H9 (cell line): ENCODE measurements at regions not wholly inside any gene's neighbourhood (a gene's known extent, or its start where the extent isn't known, plus 50 kb on each side); places are given as distances from the start of the nearest gene placed in this dataset.

Experiments used
- DNase-seq: peaks from one replicate; pipeline ENCODE4 v3.0.0-alpha.2; 2017
- H2AFZ ChIP-seq: one replicate; pipeline ENCODE4 v1.6.1; 2013; ENCODE audit warnings: mild to moderate bottlenecking, low read length, control low read depth, moderate library complexity
- H2AK5ac ChIP-seq: 2 replicates; pipeline ENCODE4 v1.6.1; 2013; ENCODE audit warnings: low read length, control low read depth, mixed read lengths; ENCODE audit not compliant: insufficient read length
- H2BK120ac ChIP-seq: one replicate; pipeline ENCODE4 v1.6.1; 2013; ENCODE audit warnings: low read depth, mild to moderate bottlenecking, low read length, control low read depth, inconsistent platforms; ENCODE audit not compliant: poor library complexity, severe bottlenecking
- H2BK12ac ChIP-seq: 2 replicates; pipeline ENCODE4 v1.6.1; 2013; ENCODE audit warnings: low read length, control low read depth, mixed read lengths, low read depth; ENCODE audit not compliant: insufficient read length
- H2BK15ac ChIP-seq: 2 replicates; pipeline ENCODE4 v1.6.1; 2013; ENCODE audit warnings: low read depth, low read length, control low read depth
- H2BK20ac ChIP-seq: one replicate; pipeline ENCODE4 v1.6.1; 2013; ENCODE audit warnings: low read depth, mild to moderate bottlenecking, low read length, control low read depth, inconsistent platforms; ENCODE audit not compliant: poor library complexity, severe bottlenecking
- H2BK5ac ChIP-seq: 2 replicates; pipeline ENCODE4 v1.6.1; 2013; ENCODE audit warnings: low read length, control low read depth, mixed read lengths; ENCODE audit not compliant: insufficient read length
- H3K14ac ChIP-seq: 2 replicates; pipeline ENCODE4 v1.6.1; 2013; ENCODE audit warnings: low read length, control low read depth; ENCODE audit not compliant: insufficient read depth
- H3K18ac ChIP-seq: 2 replicates; pipeline ENCODE4 v1.6.1; 2013; ENCODE audit warnings: low read depth, mild to moderate bottlenecking, mixed read lengths, low read length, control low read depth; ENCODE audit not compliant: insufficient read length
- H3K23ac ChIP-seq: 2 replicates; pipeline ENCODE4 v1.6.1; 2013; ENCODE audit warnings: low read length, control low read depth, mixed read lengths, low read depth; ENCODE audit not compliant: insufficient read length
- H3K23me2 ChIP-seq: 2 replicates; pipeline ENCODE4 v1.6.1; 2013; ENCODE audit warnings: low read depth, mild to moderate bottlenecking, mixed read lengths, low read length, control low read depth; ENCODE audit not compliant: insufficient read length, poor library complexity, severe bottlenecking
- H3K27ac ChIP-seq: 2 replicates; pipeline ENCODE4 v1.5.1; 2013; ENCODE audit warnings: low read length, control low read depth, mixed read lengths, low read depth; ENCODE audit not compliant: insufficient read length
- H3K27me3 ChIP-seq: 2 replicates; pipeline ENCODE4 v1.6.1; 2013; ENCODE audit warnings: low read length, control low read depth, inconsistent platforms; ENCODE audit not compliant: insufficient read depth
- H3K4ac ChIP-seq: 2 replicates; pipeline ENCODE4 v1.6.1; 2013; ENCODE audit warnings: low read depth, mild to moderate bottlenecking, control low read depth, inconsistent platforms, low read length, moderate library complexity
- H3K4me1 ChIP-seq: 2 replicates; pipeline ENCODE4 v1.6.1; 2013; ENCODE audit warnings: low read length, control low read depth, inconsistent platforms; ENCODE audit not compliant: insufficient read depth
- H3K4me2 ChIP-seq: 2 replicates; pipeline ENCODE4 v1.6.1; 2013; ENCODE audit warnings: low read length, control low read depth, mixed read lengths; ENCODE audit not compliant: insufficient read length, insufficient read depth
- H3K56ac ChIP-seq: 2 replicates; pipeline ENCODE4 v1.6.1; 2013; ENCODE audit warnings: low read depth, mild to moderate bottlenecking, mixed read lengths, low read length, control low read depth; ENCODE audit not compliant: insufficient read length
- H3K79me1 ChIP-seq: 2 replicates; pipeline ENCODE4 v1.6.1; 2013; ENCODE audit warnings: low read depth, mild to moderate bottlenecking, moderate library complexity, low read length, control low read depth, inconsistent platforms; ENCODE audit not compliant: insufficient read depth, poor library complexity, severe bottlenecking
- H3K79me2 ChIP-seq: 2 replicates; pipeline ENCODE4 v1.6.1; 2013; ENCODE audit warnings: low read length, control low read depth, inconsistent platforms; ENCODE audit not compliant: insufficient read depth
- H3K9ac ChIP-seq: 2 replicates; pipeline ENCODE4 v1.6.1; 2013; ENCODE audit warnings: low read length, control low read depth, mixed read lengths; ENCODE audit not compliant: insufficient read length; ENCODE audit errors: extremely low read depth
- H3K9me3 ChIP-seq: one replicate; pipeline ENCODE4 v1.6.1; 2013; ENCODE audit warnings: low read depth, low read length, inconsistent platforms; ENCODE audit not compliant: control insufficient read depth
- H3T11ph ChIP-seq: one replicate; pipeline ENCODE4 v1.6.1; 2013; ENCODE audit warnings: mild to moderate bottlenecking, low read length, control low read depth, inconsistent platforms
- H4K20me1 ChIP-seq: one replicate; pipeline ENCODE4 v1.6.1; 2013; ENCODE audit not compliant: control insufficient read depth, insufficient read length, insufficient read depth
- H4K5ac ChIP-seq: 2 replicates; pipeline ENCODE4 v1.6.1; 2013; ENCODE audit warnings: low read depth, mild to moderate bottlenecking, mixed read lengths, low read length, control low read depth; ENCODE audit not compliant: insufficient read length
- H4K8ac ChIP-seq: replicated peaks from 2 replicates; pipeline ENCODE4 v1.6.1; 2013; ENCODE audit warnings: low read length, control low read depth, mixed read lengths, low read depth; ENCODE audit not compliant: insufficient read length
- H4K91ac ChIP-seq: 2 replicates; pipeline ENCODE4 v1.6.1; 2013; ENCODE audit warnings: low read depth, mild to moderate bottlenecking, moderate library complexity, mixed read lengths, low read length, control low read depth; ENCODE audit not compliant: insufficient read length
- H3K27ac Mint-ChIP-seq, 3 experiments: 2 replicates in 2 of 3; 3 replicates in 1 of 3; pipeline ENCODE4 v1.8.0; 2020 to 2021; ENCODE audit warnings: mixed read lengths in 3 of 3, mild to moderate bottlenecking in 1 of 3, moderate library complexity in 1 of 3
- H3K27me3 Mint-ChIP-seq: 2 replicates; pipeline ENCODE4 v1.8.0; 2021; ENCODE audit warnings: low read depth, mild to moderate bottlenecking, moderate library complexity, mixed read lengths
- H3K36me3 Mint-ChIP-seq, 3 experiments: 2 replicates in 2 of 3; 3 replicates in 1 of 3; pipeline ENCODE4 v1.8.0; 2020 to 2021; ENCODE audit warnings: low read depth in 3 of 3, mixed read lengths in 3 of 3; ENCODE audit not compliant: insufficient read depth in 1 of 3
- H3K4me1 Mint-ChIP-seq, 2 experiments: 2 replicates each; pipeline ENCODE4 v1.8.0; 2020; ENCODE audit warnings: mixed read lengths in 2 of 2
- H3K4me3 Mint-ChIP-seq, 2 experiments: 2 replicates in 1 of 2; 3 replicates in 1 of 2; pipeline ENCODE4 v1.8.0; 2020 to 2021; ENCODE audit warnings: mild to moderate bottlenecking in 2 of 2, mixed read lengths in 2 of 2, moderate library complexity in 1 of 2
- H3K9me3 Mint-ChIP-seq, 2 experiments: 2 replicates in 1 of 2; 3 replicates in 1 of 2; pipeline ENCODE4 v1.8.0; 2020; ENCODE audit warnings: mild to moderate bottlenecking in 2 of 2, mixed read lengths in 2 of 2, moderate library complexity in 1 of 2
- WGBS: extraction: QIAGEN DNeasy Blood & Tissue Kit; methylation state at CpG from one replicate; pipeline ENCODE4 v1.1.7; 2013; ENCODE audit warnings: missing lambda C conversion rate, low lambda C conversion rate, mixed read lengths; ENCODE audit not compliant: insufficient read length; ENCODE audit errors: extremely low coverage; 5-methylcytosine and 5-hydroxymethylcytosine counted together
- TF ChIP-seq, protein P1 (sequence below): fragments of 200-600 bp; sonication (generic); conservative IDR thresholded peaks from 3 replicates; pipeline ENCODE4 v1.8.0; 2021; ENCODE audit warnings: antibody characterized with exemption, mild to moderate bottlenecking

DNA sequence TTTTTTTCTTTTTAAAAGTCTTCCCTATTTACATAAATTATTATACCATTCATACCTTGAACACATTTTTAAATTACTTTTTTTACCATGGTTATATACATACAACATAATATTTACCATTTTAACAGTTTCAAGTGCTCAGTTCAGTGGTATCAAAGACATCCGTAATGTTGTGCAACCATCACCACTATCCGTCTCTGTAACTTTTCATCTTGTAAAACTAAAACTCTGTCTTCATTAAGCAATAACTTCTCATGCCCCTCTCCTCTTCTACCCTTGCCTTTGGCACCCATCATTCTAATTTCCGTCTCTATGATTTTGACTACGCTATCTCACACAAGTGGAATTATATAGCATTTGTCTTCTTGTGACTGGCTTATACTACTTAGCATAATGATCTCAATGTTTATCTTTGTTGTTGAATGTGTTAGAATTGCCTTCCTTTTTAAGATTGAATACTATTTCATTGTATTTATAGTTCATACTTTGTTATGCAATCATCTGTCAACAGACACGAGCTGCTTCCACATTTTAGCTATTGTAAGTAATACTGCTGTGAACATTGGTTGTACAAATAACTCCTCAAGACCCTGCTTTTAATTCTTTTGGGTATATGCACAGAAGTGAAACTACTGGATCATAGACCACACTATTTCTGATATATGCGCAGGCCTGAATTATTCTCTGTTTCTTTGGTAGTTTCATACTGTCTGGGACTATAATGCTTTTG, 689.5 kb upstream of the NCAM2 start:
- H3K23me2 ChIP-seq = no peaks in the 10 kb centered on the region
- no peak for DNase-seq
- Mint-ChIP-seq H3K36me3 (no peaks in the 10 kb centered on the region), H3K27me3 (no peaks in the 10 kb centered on the region), H3K4me3 (no peak overlapping the region), H3K9me3 (peaks cover 0 to 2% of the 10 kb centered on the region in 2 experiments; a peak in 2 of 5 replicates), H3K27ac (no peak overlapping the region), H3K4me1 (peaks cover 13 to 19% of the 10 kb centered on the region in 2 experiments)
- no peak overlapping the region for H2BK120ac ChIP-seq
- TF ChIP-seq, protein P1, sequence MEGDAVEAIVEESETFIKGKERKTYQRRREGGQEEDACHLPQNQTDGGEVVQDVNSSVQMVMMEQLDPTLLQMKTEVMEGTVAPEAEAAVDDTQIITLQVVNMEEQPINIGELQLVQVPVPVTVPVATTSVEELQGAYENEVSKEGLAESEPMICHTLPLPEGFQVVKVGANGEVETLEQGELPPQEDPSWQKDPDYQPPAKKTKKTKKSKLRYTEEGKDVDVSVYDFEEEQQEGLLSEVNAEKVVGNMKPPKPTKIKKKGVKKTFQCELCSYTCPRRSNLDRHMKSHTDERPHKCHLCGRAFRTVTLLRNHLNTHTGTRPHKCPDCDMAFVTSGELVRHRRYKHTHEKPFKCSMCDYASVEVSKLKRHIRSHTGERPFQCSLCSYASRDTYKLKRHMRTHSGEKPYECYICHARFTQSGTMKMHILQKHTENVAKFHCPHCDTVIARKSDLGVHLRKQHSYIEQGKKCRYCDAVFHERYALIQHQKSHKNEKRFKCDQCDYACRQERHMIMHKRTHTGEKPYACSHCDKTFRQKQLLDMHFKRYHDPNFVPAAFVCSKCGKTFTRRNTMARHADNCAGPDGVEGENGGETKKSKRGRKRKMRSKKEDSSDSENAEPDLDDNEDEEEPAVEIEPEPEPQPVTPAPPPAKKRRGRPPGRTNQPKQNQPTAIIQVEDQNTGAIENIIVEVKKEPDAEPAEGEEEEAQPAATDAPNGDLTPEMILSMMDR = no peak
- no peak overlapping the region for H2BK20ac ChIP-seq
- WGBS = no CpG with 5 or more reads among the region's 6 CpGs
- no peak overlapping the region for H3K4ac ChIP-seq
- H3K27me3 ChIP-seq = no peaks in the 10 kb centered on the region
- no peak overlapping the region for H2AFZ ChIP-seq
- H3K23ac ChIP-seq = no peak overlapping the region
- H3K27ac ChIP-seq = no peak overlapping the region
- no peaks in the 10 kb centered on the region for H3K79me2 ChIP-seq
- no peak overlapping the region for H3K18ac ChIP-seq
- no peaks in the 10 kb centered on the region for H3K4me1 ChIP-seq
- H3K9ac ChIP-seq = no peak overlapping the region
- H4K20me1 ChIP-seq = no peaks in the 10 kb centered on the region
- H2BK12ac ChIP-seq = no peak overlapping the region
- no peak overlapping the region for H2AK5ac ChIP-seq
- H2BK5ac ChIP-seq = no peak overlapping the region
- H4K5ac ChIP-seq = no peak overlapping the region
- H3K14ac ChIP-seq = no peak overlapping the region
- H3K9me3 ChIP-seq = no peaks in the 10 kb centered on the region
- no peak overlapping the region for H4K91ac ChIP-seq
- no peaks in the 10 kb centered on the region for H3K79me1 ChIP-seq
- no peak overlapping the region for H3T11ph ChIP-seq
- no peak overlapping the region for H2BK15ac ChIP-seq
- no peak overlapping the region for H3K4me2 ChIP-seq
- H4K8ac ChIP-seq = no peak overlapping the region
- H3K56ac ChIP-seq = no peak overlapping the region
